OCI-LY7 (cell line): ENCODE measurements at regions not wholly inside any gene's neighbourhood (a gene's known extent, or its start where the extent isn't known, plus 50 kb on each side); places are given as distances from the start of the nearest gene placed in this dataset.

ENCODE experiments used
- BruUV-seq: library from RNA; stranded (reverse); fragments of 400-500 nt; replicated peaks from 2 replicates; lab custom pipeline; 2021; lab: Mats Ljungman, UMichigan
- CTCF ChIA-PET: fragments of 300-600 bp; sonication (Branson Sonifier 250); formaldehyde crosslinking; loops from one replicate; lab custom pipeline; 2022; ENCODE audit warnings: antibody characterized with exemption; ENCODE audit not compliant: unreplicated experiment; lab: Charles Lee
- POLR2A ChIA-PET: fragments of 300-600 bp; sonication (Branson Sonifier 250); formaldehyde crosslinking; loops from one replicate; lab custom pipeline; 2022; ENCODE audit warnings: antibody characterized with exemption; lab: Charles Lee
- DNase-seq: peaks from one replicate; pipeline ENCODE4 v3.0.0-alpha.2; 2015; ENCODE audit warnings: low spot score
- H2AFZ ChIP-seq: fragments of 200-600 bp; sonication (generic), shearing (Covaris generic); 2 replicates; pipeline ENCODE4 v1.6.1; 2014; ENCODE audit warnings: mild to moderate bottlenecking, antibody characterized with exemption, low read length, moderate library complexity
- H3K27ac ChIP-seq: fragments of 200-600 bp; sonication (generic); 2 replicates; pipeline ENCODE4 v1.5.1; 2014; ENCODE audit warnings: mixed run types, low read depth, mild to moderate bottlenecking, moderate library complexity, low read length, inconsistent platforms; ENCODE audit not compliant: poor library complexity, severe bottlenecking
- H3K36me3 ChIP-seq: fragments of 200-600 bp; sonication (generic); 2 replicates; pipeline ENCODE4 v1.6.1; 2014; ENCODE audit warnings: mild to moderate bottlenecking, antibody characterized with exemption, low read length, moderate library complexity, mixed read lengths; ENCODE audit not compliant: insufficient read depth
- H3K4me1 ChIP-seq: fragments of 200-600 bp; sonication (generic); 2 replicates; pipeline ENCODE4 v1.5.1; 2014; ENCODE audit warnings: mild to moderate bottlenecking, low read length; ENCODE audit not compliant: insufficient read depth, poor library complexity, severe bottlenecking
- H3K4me2 ChIP-seq: fragments of 200-600 bp; sonication (generic); 2 replicates; pipeline ENCODE4 v1.6.1; 2014; ENCODE audit warnings: mild to moderate bottlenecking, low read length
- H3K4me3 ChIP-seq: fragments of 200-600 bp; sonication (generic); 2 replicates; pipeline ENCODE4 v1.5.1; 2014; ENCODE audit warnings: mild to moderate bottlenecking, low read depth, low read length; ENCODE audit not compliant: poor library complexity, severe bottlenecking
- H3K79me2 ChIP-seq: fragments of 200-600 bp; sonication (generic); 2 replicates; pipeline ENCODE4 v1.6.1; 2016; ENCODE audit warnings: low read depth, mild to moderate bottlenecking, low read length, moderate library complexity, mixed read lengths; ENCODE audit not compliant: insufficient read depth
- H3K9me2 ChIP-seq: fragments of 200-600 bp; sonication (generic); 2 replicates; pipeline ENCODE4 v1.6.1; 2016; ENCODE audit warnings: mild to moderate bottlenecking, low read length, mixed read lengths; ENCODE audit not compliant: insufficient read depth
- H3K9me3 ChIP-seq: fragments of 200-600 bp; sonication (generic); 2 replicates; pipeline ENCODE4 v1.6.1; 2014; ENCODE audit warnings: mild to moderate bottlenecking, mixed run types, low read length, mixed read lengths
- H4K20me1 ChIP-seq: fragments of 200-600 bp; sonication (generic); 2 replicates; pipeline ENCODE4 v1.6.1; 2014; ENCODE audit warnings: mild to moderate bottlenecking, antibody characterized with exemption, low read length, moderate library complexity, mixed read lengths; ENCODE audit not compliant: insufficient read depth
- EZH2phosphoT487 ChIP-seq: fragments of 200-600 bp; sonication (generic); IDR thresholded peaks from 2 replicates; pipeline ENCODE4 v1.6.1; 2018; ENCODE audit warnings: low read depth, borderline replicate concordance, mild to moderate bottlenecking, mixed run types, antibody characterized with exemption, low read length, moderate library complexity, mixed read lengths
- intact Hi-C: fragments of 100-400 bp; cut with micrococcal nuclease; formaldehyde crosslinking; loops from one replicate; pipeline ENCODE4 v1.10.0; 2022; ENCODE audit not compliant: unreplicated experiment
- TF ChIP-seq, protein P1 (sequence below): fragments of 200-600 bp; sonication (generic); conservative IDR thresholded peaks from 2 replicates; pipeline ENCODE4 v1.5.1; 2014; ENCODE audit warnings: mild to moderate bottlenecking, antibody characterized with exemption, low read length, moderate library complexity, mixed read lengths

GRCh38 chr1:67958472-67958871, 92.0 kb downstream of the DIRAS3 start:
- BruUV-seq: no TSS peak
- no peak overlapping the region for H3K4me3 ChIP-seq
- H3K36me3 ChIP-seq: no peaks in the 10 kb centered on the region
- CTCF ChIA-PET: no interaction called here
- no peaks in the 10 kb centered on the region for H4K20me1 ChIP-seq
- TF ChIP-seq, protein P1, sequence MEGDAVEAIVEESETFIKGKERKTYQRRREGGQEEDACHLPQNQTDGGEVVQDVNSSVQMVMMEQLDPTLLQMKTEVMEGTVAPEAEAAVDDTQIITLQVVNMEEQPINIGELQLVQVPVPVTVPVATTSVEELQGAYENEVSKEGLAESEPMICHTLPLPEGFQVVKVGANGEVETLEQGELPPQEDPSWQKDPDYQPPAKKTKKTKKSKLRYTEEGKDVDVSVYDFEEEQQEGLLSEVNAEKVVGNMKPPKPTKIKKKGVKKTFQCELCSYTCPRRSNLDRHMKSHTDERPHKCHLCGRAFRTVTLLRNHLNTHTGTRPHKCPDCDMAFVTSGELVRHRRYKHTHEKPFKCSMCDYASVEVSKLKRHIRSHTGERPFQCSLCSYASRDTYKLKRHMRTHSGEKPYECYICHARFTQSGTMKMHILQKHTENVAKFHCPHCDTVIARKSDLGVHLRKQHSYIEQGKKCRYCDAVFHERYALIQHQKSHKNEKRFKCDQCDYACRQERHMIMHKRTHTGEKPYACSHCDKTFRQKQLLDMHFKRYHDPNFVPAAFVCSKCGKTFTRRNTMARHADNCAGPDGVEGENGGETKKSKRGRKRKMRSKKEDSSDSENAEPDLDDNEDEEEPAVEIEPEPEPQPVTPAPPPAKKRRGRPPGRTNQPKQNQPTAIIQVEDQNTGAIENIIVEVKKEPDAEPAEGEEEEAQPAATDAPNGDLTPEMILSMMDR: no peak
- TF ChIP-seq EZH2phosphoT487: no peak
- H3K9me3 ChIP-seq: no peaks in the 10 kb centered on the region
- no peaks in the 10 kb centered on the region for H3K79me2 ChIP-seq
- DNase-seq: no peak
- no peak overlapping the region for H3K27ac ChIP-seq
- H3K4me1 ChIP-seq: no peaks in the 10 kb centered on the region
- intact Hi-C loops: no loop called here
- no peak overlapping the region for H2AFZ ChIP-seq
- H3K4me2 ChIP-seq: no peak overlapping the region
- POLR2A ChIA-PET: interaction anchor here (0.6 to 1.0 kb wide), 3 partner anchors 23 to 139 kb away, joined by 3 to 4 read pairs (median 4); no protein-coding TSS in a partner anchor
- H3K9me2 ChIP-seq: no peaks in the 10 kb centered on the region; the same call in 1 of the 2 replicates

DNA sequence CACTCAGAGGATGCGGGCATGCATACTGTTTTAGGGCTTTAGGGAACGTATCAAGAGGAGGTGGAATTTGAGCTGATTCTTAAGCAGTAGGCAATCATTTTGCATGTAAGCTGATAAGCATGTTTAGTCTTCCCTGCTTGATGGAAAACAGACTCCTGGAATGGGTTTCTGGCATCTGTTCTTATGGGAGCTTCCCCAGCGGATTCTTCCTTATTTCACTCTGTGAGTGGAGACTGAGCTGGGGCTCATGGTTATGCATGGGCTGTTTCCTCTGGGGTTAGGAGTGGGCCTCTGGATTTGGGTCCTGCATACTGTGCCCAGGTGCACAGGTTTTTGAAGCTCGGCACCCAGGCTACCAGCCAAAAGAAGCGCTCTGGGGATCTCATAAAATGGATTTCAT, 93.4 kb downstream of the DIRAS3 start:
- H3K79me2 ChIP-seq: no peaks in the 10 kb centered on the region
- H3K4me2 ChIP-seq: no peak overlapping the region
- intact Hi-C loops: no loop called here
- no peak for TF ChIP-seq EZH2phosphoT487
- TF ChIP-seq, protein P1: no peak
- DNase-seq: no peak
- no TSS peak for BruUV-seq
- ChIA-PET POLR2A (interaction anchor here (0.6 kb wide), 1 partner anchor 1601 kb away, joined by 3 read pairs; no protein-coding TSS in a partner anchor), CTCF (no interaction called here)
- no peaks in the 10 kb centered on the region for H4K20me1 ChIP-seq
- H3K9me3 ChIP-seq: no peaks in the 10 kb centered on the region
- H3K4me3 ChIP-seq: no peak overlapping the region
- no peaks in the 10 kb centered on the region; the same call in 1 of the 2 replicates for H3K9me2 ChIP-seq
- no peak overlapping the region for H2AFZ ChIP-seq
- H3K27ac ChIP-seq: no peak overlapping the region
- no peaks in the 10 kb centered on the region for H3K36me3 ChIP-seq
- no peaks in the 10 kb centered on the region for H3K4me1 ChIP-seq

DNA sequence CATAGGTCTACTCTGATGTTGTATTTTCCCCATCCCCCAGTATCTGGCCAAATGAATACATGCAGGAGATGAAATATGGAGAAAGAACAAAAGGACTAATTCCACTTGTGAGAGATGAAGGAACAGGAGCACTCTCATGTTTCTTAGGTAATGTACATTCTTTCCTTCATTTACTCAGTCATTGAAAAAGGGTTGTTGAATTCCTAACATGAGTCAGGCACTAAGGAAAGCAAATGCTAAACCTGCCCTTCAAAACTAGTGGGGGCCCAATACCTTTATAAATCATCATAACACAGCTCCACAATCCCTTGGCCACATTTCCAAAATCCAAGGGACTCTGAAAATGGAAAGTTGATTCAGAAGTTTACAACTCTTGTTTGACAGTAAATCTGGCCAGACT, 94.3 kb downstream of the DIRAS3 start:
- H3K27ac ChIP-seq: no peak overlapping the region
- H3K9me3 ChIP-seq: no peaks in the 10 kb centered on the region
- ChIA-PET CTCF (no interaction called here), POLR2A (no interaction called here)
- no peaks in the 10 kb centered on the region for H3K79me2 ChIP-seq
- H3K4me3 ChIP-seq: no peak overlapping the region
- H3K4me1 ChIP-seq: no peaks in the 10 kb centered on the region
- BruUV-seq: no TSS peak
- no peaks in the 10 kb centered on the region for H4K20me1 ChIP-seq
- no peaks in the 10 kb centered on the region; the same call in 1 of the 2 replicates for H3K9me2 ChIP-seq
- no peaks in the 10 kb centered on the region for H3K36me3 ChIP-seq
- intact Hi-C loops: no loop called here
- no peak for DNase-seq
- H3K4me2 ChIP-seq: no peak overlapping the region
- no peak for TF ChIP-seq EZH2phosphoT487
- TF ChIP-seq, protein P1: no peak
- H2AFZ ChIP-seq: no peak overlapping the region
